Stomach (tissue), 8 donors: ENCODE measurements at regions not wholly inside any gene's neighbourhood (a gene's known extent, or its start where the extent isn't known, plus 50 kb on each side); places are given as distances from the start of the nearest gene placed in this dataset.

Source experiments
- DNase-seq, 2 donors: peaks; one replicate each; pipeline versions ENCODE4 v3.0.0 to v3.0.0-alpha.2; 2013 to 2019
- H3K27ac ChIP-seq, 5 donors: fragments of 200-600 bp in 4 of 5; sonication (generic) in 4 of 5; one replicate each; pipeline ENCODE4 v1.5.1; 2013 to 2019; ENCODE audit warnings: mild to moderate bottlenecking in 1 of 5, moderate library complexity in 1 of 5
- H3K27me3 ChIP-seq, 3 donors: fragments of 200-600 bp; sonication (generic); one replicate each; pipeline ENCODE4 v1.5.1; 2017 to 2019; ENCODE audit warnings: mixed run types in 1 of 3
- H3K36me3 ChIP-seq, 4 donors: fragments of 200-600 bp; sonication (generic); 1 replicate in 3 of 4; 2 replicates in 1 of 4; pipeline ENCODE4 v1.5.1; 2016 to 2019
- H3K4me1 ChIP-seq, 4 donors: fragments of 200-600 bp; sonication (generic); one replicate each; pipeline ENCODE4 v1.5.1; 2016 to 2019
- H3K4me3 ChIP-seq, 4 donors: fragments of 200-600 bp; sonication (generic) in 3 of 4; one replicate each; pipeline ENCODE4 v1.5.1; 2016 to 2019; ENCODE audit warnings: mild to moderate bottlenecking in 1 of 4
- H3K9me3 ChIP-seq, 4 donors: fragments of 200-600 bp; sonication (generic); one replicate each; pipeline ENCODE4 v1.5.1; 2016 to 2019
- CTCF ChIP-seq, 7 experiments: fragments of 450-650 bp in 4 of 7; fragments of 200-600 bp in 3 of 7; sonication (generic) in 3 of 7; IDR thresholded peaks; one replicate each; pipeline ENCODE4 v1.5.1; 2016 to 2019; ENCODE audit warnings: antibody characterized with exemption in 7 of 7, control low read depth in 2 of 7, mild to moderate bottlenecking in 1 of 7
- EP300 ChIP-seq: sonication (generic); formaldehyde crosslinking; IDR thresholded peaks from one replicate; pipeline ENCODE4 v1.6.1; 2017; ENCODE audit warnings: antibody characterized with exemption
- POLR2A ChIP-seq, 4 donors: fragments of 450-650 bp; IDR thresholded peaks; one replicate each; pipeline ENCODE4 v1.6.1; 2016; ENCODE audit warnings: antibody characterized with exemption in 4 of 4, control low read depth in 2 of 4, mild to moderate bottlenecking in 1 of 4, moderate library complexity in 1 of 4
- POLR2AphosphoS5 ChIP-seq, 3 donors: sonication (generic); formaldehyde crosslinking; IDR thresholded peaks; one replicate each; pipeline ENCODE4 v1.6.1; 2016; ENCODE audit warnings: antibody characterized with exemption in 3 of 3
- WGBS, 5 donors: extraction: QIAGEN DNeasy Blood & Tissue Kit in 3 of 5; methylation state at CpG; one replicate each; pipeline versions ENCODE4 v1.1.5 to v1.1.7; 2013 to 2018; 5-methylcytosine and 5-hydroxymethylcytosine counted together
- intact Hi-C: fragments of 100-400 bp; cut with DNase I; formaldehyde crosslinking; loops from one replicate; pipeline ENCODE4 v1.15.1; 2023; ENCODE audit warnings: low total_unique reads
- donor health status: healthy with polysubstance abuse.
- donor health status: Bipolar disorder and iron deficiency.
- donor health status: healthy.

GRCh38 chr3:66581256-66581655, 80.4 kb upstream of the LRIG1 start:
- Histone ChIP-seq H3K4me3 (no peak overlapping the region), H3K9me3 (no peaks in the 10 kb centered on the region), H3K4me1 (peaks cover 0 to 30% (median 0%) of the 10 kb centered on the region in 4 donors), H3K27ac (peak overlapping the region in 1 of 5 donors; percentile 76), H3K27me3 (peaks cover 0 to 6% (median 0%) of the 10 kb centered on the region in 3 donors), H3K36me3 (no peaks in the 10 kb centered on the region)
- WGBS, 5 donors, result 60 to 64% (median 62%) methylated on average over 6 of the region's 6 CpGs
- DNase-seq, result no peak
- intact Hi-C loops, result no loop called here
- TF ChIP-seq EP300 (no peak), POLR2AphosphoS5 (IDR thresholded peaks at IDR 0.05) (no peak), POLR2A (IDR thresholded peaks at IDR 0.05) (no peak), CTCF (IDR thresholded peaks at IDR 0.05) (no peak)

- peak in 1 of 2 donors; percentile 54 for DNase-seq
- H3K9me3 ChIP-seq, result no peaks in the 10 kb centered on the region
- H3K4me1 ChIP-seq, result peaks cover 0 to 17% (median 0%) of the 10 kb centered on the region in 4 donors
- TF ChIP-seq EP300 (no peak), POLR2AphosphoS5 (IDR thresholded peaks at IDR 0.05) (peak in 1 of 3 donors; percentile 11)
- H3K4me3 ChIP-seq, result no peak overlapping the region
- H3K27me3 ChIP-seq, result peaks cover 0 to 6% (median 0%) of the 10 kb centered on the region in 3 donors
- WGBS, 5 donors, result 78 to 87% (median 86%) methylated on average over 20 to 24 of the region's 24 CpGs
- H3K27ac ChIP-seq, result peak overlapping the region in 3 of 5 donors; percentile 2 to 76 (median 8)
- intact Hi-C loops, result no loop called here
- H3K36me3 ChIP-seq, result no peaks in the 10 kb centered on the region
These were observed 82.0 kb upstream of the LRIG1 start for GRCh38 chr3:66582721-66583423.

GRCh38 chr3:66583424-66584040, 82.7 kb upstream of the LRIG1 start:
- Histone ChIP-seq H3K36me3 (no peaks in the 10 kb centered on the region), H3K4me3 (no peak overlapping the region), H3K27me3 (peaks cover 0 to 6% (median 0%) of the 10 kb centered on the region in 3 donors), H3K4me1 (peaks cover 0 to 12% (median 0%) of the 10 kb centered on the region in 4 donors), H3K9me3 (no peaks in the 10 kb centered on the region), H3K27ac (peak overlapping the region in 2 of 5 donors; percentile 2 to 76)
- WGBS, 5 donors, result 85 to 97% (median 94%) methylated on average over 4 of the region's 4 CpGs
- DNase-seq, result no peak
- intact Hi-C loops, result no loop called here
- no peak for TF ChIP-seq POLR2AphosphoS5 (IDR thresholded peaks at IDR 0.05)
- no peak for TF ChIP-seq CTCF (IDR thresholded peaks at IDR 0.05)
- no peak for TF ChIP-seq POLR2A (IDR thresholded peaks at IDR 0.05)
- TF ChIP-seq EP300, result no peak

DNA sequence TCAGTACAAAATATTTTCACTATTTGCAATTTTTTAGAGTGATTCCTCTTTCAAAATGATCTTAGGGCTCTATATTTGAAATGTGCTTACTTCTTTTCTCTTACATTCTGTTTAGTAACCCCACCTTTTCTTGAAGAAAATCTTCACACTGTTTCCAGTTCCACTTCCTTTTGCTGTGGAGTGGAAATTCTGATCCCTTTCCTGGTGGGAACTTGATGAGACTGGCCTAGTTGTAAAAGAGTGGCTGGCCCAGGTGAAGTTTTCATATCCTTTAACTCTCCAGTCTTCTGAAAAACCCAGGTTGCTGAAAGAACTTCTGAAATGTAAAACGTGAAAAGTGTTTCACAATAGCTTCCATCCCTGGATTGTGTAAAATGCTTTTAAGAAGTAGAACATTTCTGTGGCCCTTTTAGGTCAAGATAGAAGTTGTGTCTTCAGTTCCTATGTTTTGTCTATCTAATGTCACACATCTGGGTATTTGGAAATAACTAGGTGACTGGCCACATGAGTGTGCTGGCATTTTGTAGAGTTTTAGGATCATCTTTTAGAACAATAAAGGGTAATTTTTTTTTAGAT, 84.8 kb upstream of the LRIG1 start:
- H3K4me1 ChIP-seq, result peaks cover 0 to 12% (median 0%) of the 10 kb centered on the region in 4 donors
- peaks cover 0 to 6% (median 0%) of the 10 kb centered on the region in 3 donors for H3K27me3 ChIP-seq
- no peaks in the 10 kb centered on the region for H3K9me3 ChIP-seq
- 71 to 79% (median 74%) methylated on average over 1 of the region's 1 CpG for WGBS, 5 donors
- no peak for TF ChIP-seq POLR2A (IDR thresholded peaks at IDR 0.05)
- no peak for TF ChIP-seq POLR2AphosphoS5 (IDR thresholded peaks at IDR 0.05)
- TF ChIP-seq EP300, result no peak
- no peak for TF ChIP-seq CTCF (IDR thresholded peaks at IDR 0.05)
- DNase-seq, result no peak
- intact Hi-C loops, result no loop called here
- H3K27ac ChIP-seq, result peak overlapping the region in 1 of 5 donors; percentile 36
- no peaks in the 10 kb centered on the region for H3K36me3 ChIP-seq
- H3K4me3 ChIP-seq, result no peak overlapping the region
